ENCODE measurements at regions not wholly inside any gene's neighbourhood (a gene's known extent, or its start where the extent isn't known, plus 50 kb on each side); places are given as distances from the start of the nearest gene placed in this dataset.

DNA sequence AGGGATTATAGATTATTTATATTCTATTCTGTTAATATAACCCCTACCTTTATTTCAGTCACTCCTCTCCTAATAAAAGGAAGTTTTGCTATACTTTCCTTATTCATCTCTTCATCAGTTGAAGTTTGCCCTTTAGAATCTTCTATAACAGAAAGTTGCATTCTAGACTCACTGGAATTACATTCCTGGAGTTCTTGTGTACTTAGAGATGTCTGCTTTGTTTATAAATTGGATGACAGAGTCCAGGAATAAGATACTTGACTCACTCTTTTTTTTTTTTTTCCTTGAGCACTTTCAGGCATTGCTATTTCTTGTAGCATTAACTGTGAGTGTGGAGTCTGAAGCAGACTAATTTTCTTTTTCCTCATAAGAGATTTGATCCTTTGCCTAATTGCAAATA, 640.8 kb downstream of the XPNPEP1 start:
- no peak for DNase-seq (ENCODE audit: low spot score)
- Histone ChIP-seq H3K36me3 (ENCODE audit: insufficient read depth) (no peaks in the 10 kb centered on the region), H4K20me1 (replicated peaks; ENCODE audit: insufficient read depth) (no peaks in the 10 kb centered on the region), H3K4me2 (no peak overlapping the region), H3K4me3 (no peak overlapping the region), H3K27me3 (ENCODE audit: insufficient read depth) (no peaks in the 10 kb centered on the region), H2AFZ (no peak overlapping the region), H3K79me2 (replicated peaks; ENCODE audit: insufficient read depth) (no peaks in the 10 kb centered on the region), H3K9me2 (ENCODE audit: insufficient read depth) (no peaks in the 10 kb centered on the region), H3K4me1 (ENCODE audit: insufficient read depth) (no peaks in the 10 kb centered on the region), H3K27ac (ENCODE audit: low read depth) (no peak overlapping the region), H3F3A (replicated peaks; ENCODE audit: low read depth) (no peaks in the 10 kb centered on the region)
- no peak for TF ChIP-seq JUNB (IDR thresholded peaks at IDR 0.05; ENCODE audit: unreplicated experiment)
- TF ChIP-seq, protein P1, sequence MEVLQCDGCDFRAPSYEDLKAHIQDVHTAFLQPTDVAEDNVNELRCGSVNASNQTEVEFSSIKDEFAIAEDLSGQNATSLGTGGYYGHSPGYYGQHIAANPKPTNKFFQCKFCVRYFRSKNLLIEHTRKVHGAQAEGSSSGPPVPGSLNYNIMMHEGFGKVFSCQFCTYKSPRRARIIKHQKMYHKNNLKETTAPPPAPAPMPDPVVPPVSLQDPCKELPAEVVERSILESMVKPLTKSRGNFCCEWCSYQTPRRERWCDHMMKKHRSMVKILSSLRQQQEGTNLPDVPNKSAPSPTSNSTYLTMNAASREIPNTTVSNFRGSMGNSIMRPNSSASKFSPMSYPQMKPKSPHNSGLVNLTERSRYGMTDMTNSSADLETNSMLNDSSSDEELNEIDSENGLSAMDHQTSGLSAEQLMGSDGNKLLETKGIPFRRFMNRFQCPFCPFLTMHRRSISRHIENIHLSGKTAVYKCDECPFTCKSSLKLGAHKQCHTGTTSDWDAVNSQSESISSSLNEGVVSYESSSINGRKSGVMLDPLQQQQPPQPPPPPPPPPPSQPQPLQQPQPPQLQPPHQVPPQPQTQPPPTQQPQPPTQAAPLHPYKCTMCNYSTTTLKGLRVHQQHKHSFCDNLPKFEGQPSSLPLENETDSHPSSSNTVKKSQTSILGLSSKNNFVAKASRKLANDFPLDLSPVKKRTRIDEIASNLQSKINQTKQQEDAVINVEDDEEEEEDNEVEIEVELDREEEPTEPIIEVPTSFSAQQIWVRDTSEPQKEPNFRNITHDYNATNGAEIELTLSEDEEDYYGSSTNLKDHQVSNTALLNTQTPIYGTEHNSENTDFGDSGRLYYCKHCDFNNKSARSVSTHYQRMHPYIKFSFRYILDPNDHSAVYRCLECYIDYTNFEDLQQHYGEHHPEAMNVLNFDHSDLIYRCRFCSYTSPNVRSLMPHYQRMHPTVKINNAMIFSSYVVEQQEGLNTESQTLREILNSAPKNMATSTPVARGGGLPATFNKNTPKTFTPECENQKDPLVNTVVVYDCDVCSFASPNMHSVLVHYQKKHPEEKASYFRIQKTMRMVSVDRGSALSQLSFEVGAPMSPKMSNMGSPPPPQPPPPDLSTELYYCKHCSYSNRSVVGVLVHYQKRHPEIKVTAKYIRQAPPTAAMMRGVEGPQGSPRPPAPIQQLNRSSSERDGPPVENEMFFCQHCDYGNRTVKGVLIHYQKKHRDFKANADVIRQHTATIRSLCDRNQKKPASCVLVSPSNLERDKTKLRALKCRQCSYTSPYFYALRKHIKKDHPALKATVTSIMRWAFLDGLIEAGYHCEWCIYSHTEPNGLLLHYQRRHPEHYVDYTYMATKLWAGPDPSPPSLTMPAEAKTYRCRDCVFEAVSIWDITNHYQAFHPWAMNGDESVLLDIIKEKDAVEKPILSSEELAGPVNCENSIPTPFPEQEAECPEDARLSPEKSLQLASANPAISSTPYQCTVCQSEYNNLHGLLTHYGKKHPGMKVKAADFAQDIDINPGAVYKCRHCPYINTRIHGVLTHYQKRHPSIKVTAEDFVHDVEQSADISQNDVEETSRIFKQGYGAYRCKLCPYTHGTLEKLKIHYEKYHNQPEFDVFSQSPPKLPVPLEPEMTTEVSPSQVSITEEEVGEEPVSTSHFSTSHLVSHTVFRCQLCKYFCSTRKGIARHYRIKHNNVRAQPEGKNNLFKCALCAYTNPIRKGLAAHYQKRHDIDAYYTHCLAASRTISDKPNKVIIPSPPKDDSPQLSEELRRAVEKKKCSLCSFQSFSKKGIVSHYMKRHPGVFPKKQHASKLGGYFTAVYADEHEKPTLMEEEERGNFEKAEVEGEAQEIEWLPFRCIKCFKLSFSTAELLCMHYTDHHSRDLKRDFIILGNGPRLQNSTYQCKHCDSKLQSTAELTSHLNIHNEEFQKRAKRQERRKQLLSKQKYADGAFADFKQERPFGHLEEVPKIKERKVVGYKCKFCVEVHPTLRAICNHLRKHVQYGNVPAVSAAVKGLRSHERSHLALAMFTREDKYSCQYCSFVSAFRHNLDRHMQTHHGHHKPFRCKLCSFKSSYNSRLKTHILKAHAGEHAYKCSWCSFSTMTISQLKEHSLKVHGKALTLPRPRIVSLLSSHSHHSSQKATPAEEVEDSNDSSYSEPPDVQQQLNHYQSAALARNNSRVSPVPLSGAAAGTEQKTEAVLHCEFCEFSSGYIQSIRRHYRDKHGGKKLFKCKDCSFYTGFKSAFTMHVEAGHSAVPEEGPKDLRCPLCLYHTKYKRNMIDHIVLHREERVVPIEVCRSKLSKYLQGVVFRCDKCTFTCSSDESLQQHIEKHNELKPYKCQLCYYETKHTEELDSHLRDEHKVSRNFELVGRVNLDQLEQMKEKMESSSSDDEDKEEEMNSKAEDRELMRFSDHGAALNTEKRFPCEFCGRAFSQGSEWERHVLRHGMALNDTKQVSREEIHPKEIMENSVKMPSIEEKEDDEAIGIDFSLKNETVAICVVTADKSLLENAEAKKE (CRISPR knock-in tag; IDR thresholded peaks at IDR 0.05) = no peak
- TF ChIP-seq, protein P2, sequence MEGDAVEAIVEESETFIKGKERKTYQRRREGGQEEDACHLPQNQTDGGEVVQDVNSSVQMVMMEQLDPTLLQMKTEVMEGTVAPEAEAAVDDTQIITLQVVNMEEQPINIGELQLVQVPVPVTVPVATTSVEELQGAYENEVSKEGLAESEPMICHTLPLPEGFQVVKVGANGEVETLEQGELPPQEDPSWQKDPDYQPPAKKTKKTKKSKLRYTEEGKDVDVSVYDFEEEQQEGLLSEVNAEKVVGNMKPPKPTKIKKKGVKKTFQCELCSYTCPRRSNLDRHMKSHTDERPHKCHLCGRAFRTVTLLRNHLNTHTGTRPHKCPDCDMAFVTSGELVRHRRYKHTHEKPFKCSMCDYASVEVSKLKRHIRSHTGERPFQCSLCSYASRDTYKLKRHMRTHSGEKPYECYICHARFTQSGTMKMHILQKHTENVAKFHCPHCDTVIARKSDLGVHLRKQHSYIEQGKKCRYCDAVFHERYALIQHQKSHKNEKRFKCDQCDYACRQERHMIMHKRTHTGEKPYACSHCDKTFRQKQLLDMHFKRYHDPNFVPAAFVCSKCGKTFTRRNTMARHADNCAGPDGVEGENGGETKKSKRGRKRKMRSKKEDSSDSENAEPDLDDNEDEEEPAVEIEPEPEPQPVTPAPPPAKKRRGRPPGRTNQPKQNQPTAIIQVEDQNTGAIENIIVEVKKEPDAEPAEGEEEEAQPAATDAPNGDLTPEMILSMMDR (conservative IDR thresholded peaks at IDR 0.05; ENCODE audit: low read depth in 2 of 2) = no peak
- TF ChIP-seq CREB1 (CRISPR knock-in tag; IDR thresholded peaks at IDR 0.05; ENCODE audit: low read depth) = no peak
- TF ChIP-seq, protein P3, sequence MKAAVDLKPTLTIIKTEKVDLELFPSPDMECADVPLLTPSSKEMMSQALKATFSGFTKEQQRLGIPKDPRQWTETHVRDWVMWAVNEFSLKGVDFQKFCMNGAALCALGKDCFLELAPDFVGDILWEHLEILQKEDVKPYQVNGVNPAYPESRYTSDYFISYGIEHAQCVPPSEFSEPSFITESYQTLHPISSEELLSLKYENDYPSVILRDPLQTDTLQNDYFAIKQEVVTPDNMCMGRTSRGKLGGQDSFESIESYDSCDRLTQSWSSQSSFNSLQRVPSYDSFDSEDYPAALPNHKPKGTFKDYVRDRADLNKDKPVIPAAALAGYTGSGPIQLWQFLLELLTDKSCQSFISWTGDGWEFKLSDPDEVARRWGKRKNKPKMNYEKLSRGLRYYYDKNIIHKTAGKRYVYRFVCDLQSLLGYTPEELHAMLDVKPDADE (IDR thresholded peaks at IDR 0.05) = no peak
- TF ChIP-seq NANOG (IDR thresholded peaks at IDR 0.05; ENCODE audit: borderline replicate concordance) = no peak
- TF ChIP-seq POLR2AphosphoS5 (IDR thresholded peaks at IDR 0.05; ENCODE audit: low read depth) = no peak
- TF ChIP-seq ZNF331 (CRISPR knock-in tag; IDR thresholded peaks at IDR 0.05; ENCODE audit: low read depth) = no peak
- TF ChIP-seq, protein P4, sequence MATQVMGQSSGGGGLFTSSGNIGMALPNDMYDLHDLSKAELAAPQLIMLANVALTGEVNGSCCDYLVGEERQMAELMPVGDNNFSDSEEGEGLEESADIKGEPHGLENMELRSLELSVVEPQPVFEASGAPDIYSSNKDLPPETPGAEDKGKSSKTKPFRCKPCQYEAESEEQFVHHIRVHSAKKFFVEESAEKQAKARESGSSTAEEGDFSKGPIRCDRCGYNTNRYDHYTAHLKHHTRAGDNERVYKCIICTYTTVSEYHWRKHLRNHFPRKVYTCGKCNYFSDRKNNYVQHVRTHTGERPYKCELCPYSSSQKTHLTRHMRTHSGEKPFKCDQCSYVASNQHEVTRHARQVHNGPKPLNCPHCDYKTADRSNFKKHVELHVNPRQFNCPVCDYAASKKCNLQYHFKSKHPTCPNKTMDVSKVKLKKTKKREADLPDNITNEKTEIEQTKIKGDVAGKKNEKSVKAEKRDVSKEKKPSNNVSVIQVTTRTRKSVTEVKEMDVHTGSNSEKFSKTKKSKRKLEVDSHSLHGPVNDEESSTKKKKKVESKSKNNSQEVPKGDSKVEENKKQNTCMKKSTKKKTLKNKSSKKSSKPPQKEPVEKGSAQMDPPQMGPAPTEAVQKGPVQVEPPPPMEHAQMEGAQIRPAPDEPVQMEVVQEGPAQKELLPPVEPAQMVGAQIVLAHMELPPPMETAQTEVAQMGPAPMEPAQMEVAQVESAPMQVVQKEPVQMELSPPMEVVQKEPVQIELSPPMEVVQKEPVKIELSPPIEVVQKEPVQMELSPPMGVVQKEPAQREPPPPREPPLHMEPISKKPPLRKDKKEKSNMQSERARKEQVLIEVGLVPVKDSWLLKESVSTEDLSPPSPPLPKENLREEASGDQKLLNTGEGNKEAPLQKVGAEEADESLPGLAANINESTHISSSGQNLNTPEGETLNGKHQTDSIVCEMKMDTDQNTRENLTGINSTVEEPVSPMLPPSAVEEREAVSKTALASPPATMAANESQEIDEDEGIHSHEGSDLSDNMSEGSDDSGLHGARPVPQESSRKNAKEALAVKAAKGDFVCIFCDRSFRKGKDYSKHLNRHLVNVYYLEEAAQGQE (IDR thresholded peaks at IDR 0.05; ENCODE audit: unreplicated experiment) = no peak
- no peak for TF ChIP-seq ZNF114 (CRISPR knock-in tag; IDR thresholded peaks at IDR 0.05)
- TF ChIP-seq EZH2phosphoT487 (IDR thresholded peaks at IDR 0.05; ENCODE audit: unreplicated experiment) = no peak
- TF ChIP-seq STAT1 (IDR thresholded peaks at IDR 0.05; ENCODE audit: unreplicated experiment) = no peak
- no peak for TF ChIP-seq EZH2 (IDR thresholded peaks at IDR 0.05; ENCODE audit: low read depth, unreplicated experiment)
- no peak overlapping the region for H3K4me3 Mint-ChIP-seq
- ATAC-seq = no peak
- no peaks in the 10 kb centered on the region for H3K4me1 Mint-ChIP-seq
- H3K36me3 Mint-ChIP-seq (ENCODE audit: low read depth) = no peaks in the 10 kb centered on the region
- H3K27ac Mint-ChIP-seq = no peak overlapping the region
- no peaks in the 10 kb centered on the region for H3K27me3 Mint-ChIP-seq (ENCODE audit: insufficient read depth, low read depth, poor library complexity)
- no peaks in the 10 kb centered on the region for H3K9me3 Mint-ChIP-seq

Measured in GM23338 (cell line).